ENCODE measurements at regions not wholly inside any gene's neighbourhood (a gene's known extent, or its start where the extent isn't known, plus 50 kb on each side); places are given as distances from the start of the nearest gene placed in this dataset.

DNA sequence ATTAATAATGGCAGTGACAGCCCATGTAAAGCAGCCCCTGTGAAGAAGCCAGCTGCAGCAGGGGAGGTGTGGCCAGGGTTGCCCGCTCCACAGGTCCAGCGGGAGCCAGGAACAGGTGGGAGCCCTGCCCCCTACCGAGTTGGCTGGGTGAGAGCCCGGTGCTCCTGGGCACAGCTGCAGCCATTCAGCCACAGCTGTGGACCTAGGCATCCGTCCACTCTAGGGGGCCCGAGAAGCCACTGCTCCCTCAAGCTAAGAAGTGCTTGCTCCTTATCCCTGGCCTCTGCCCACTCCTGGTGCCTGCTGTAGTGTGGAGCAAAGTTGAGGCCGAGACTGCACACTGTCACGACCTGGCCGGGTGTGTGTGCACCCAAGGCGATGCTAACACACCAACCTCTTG is 1469.0 kb downstream of the PCDH7 start:
- no peaks in the 10 kb centered on the region for H3K9me3 Mint-ChIP-seq (ENCODE audit: unreplicated experiment)
- Histone ChIP-seq H3K4me3 (ENCODE audit: low read depth, low read length) (no peak overlapping the region), H3K9me3 (no peaks in the 10 kb centered on the region), H3K36me3 (ENCODE audit: control insufficient read depth, insufficient read depth, low read length) (no peaks in the 10 kb centered on the region), H3K27me3 (replicated peaks; ENCODE audit: control insufficient read depth, insufficient read depth, low read length) (no peaks in the 10 kb centered on the region), H3K4me1 (no peaks in the 10 kb centered on the region)
- BruUV-seq (replicated peaks): no TSS peak
- H3K4me3 Mint-ChIP-seq (ENCODE audit: unreplicated experiment): no peak overlapping the region
- no peak for DNase-seq
- intact Hi-C loops (cut with micrococcal nuclease; ENCODE audit: unreplicated experiment): no loop called here
- H3K27ac Mint-ChIP-seq (ENCODE audit: unreplicated experiment): no peak overlapping the region
- CTCF ChIA-PET: no interaction called here
- no peaks in the 10 kb centered on the region for H3K27me3 Mint-ChIP-seq (ENCODE audit: insufficient read depth, unreplicated experiment)
- POLR2A ChIA-PET: no interaction called here
- H3K4me1 Mint-ChIP-seq (ENCODE audit: low read depth, unreplicated experiment): no peaks in the 10 kb centered on the region
- TF ChIP-seq, protein P1, sequence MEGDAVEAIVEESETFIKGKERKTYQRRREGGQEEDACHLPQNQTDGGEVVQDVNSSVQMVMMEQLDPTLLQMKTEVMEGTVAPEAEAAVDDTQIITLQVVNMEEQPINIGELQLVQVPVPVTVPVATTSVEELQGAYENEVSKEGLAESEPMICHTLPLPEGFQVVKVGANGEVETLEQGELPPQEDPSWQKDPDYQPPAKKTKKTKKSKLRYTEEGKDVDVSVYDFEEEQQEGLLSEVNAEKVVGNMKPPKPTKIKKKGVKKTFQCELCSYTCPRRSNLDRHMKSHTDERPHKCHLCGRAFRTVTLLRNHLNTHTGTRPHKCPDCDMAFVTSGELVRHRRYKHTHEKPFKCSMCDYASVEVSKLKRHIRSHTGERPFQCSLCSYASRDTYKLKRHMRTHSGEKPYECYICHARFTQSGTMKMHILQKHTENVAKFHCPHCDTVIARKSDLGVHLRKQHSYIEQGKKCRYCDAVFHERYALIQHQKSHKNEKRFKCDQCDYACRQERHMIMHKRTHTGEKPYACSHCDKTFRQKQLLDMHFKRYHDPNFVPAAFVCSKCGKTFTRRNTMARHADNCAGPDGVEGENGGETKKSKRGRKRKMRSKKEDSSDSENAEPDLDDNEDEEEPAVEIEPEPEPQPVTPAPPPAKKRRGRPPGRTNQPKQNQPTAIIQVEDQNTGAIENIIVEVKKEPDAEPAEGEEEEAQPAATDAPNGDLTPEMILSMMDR (IDR thresholded peaks at IDR 0.05; ENCODE audit: insufficient read depth in 1 of 2, low read depth in 1 of 2, low read length in 1 of 2, severe bottlenecking in 1 of 2, unreplicated experiment in 1 of 2): no peak
- H3K36me3 Mint-ChIP-seq (ENCODE audit: insufficient read depth, unreplicated experiment): no peaks in the 10 kb centered on the region

DNA sequence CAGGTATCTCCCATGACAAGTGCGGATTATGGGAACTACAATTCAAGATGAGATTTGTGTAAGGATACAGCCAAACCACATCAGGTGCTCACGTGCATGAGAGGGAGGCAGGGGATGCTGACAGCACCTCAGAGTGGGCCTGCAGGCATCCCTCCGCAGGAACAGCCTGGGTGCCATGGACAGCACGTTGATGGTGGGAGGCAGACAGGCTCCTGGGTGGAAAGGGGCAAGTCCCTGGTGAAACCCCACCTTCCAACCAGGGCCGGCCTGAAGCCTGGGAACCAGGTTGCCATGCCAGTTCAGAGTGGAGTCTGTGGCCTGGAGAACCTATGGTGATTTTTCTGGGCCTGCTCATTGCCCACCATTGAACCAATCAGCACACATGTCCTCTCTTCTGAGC is 1469.6 kb downstream of the PCDH7 start:
- no peak for DNase-seq
- ChIA-PET POLR2A (no interaction called here), CTCF (no interaction called here)
- no peak overlapping the region for H3K4me3 ChIP-seq (ENCODE audit: low read depth, low read length)
- no peaks in the 10 kb centered on the region for H3K36me3 ChIP-seq (ENCODE audit: control insufficient read depth, insufficient read depth, low read length)
- no peaks in the 10 kb centered on the region for H3K4me1 ChIP-seq
- Mint-ChIP-seq H3K36me3 (ENCODE audit: insufficient read depth, unreplicated experiment) (no peaks in the 10 kb centered on the region), H3K27ac (ENCODE audit: unreplicated experiment) (no peak overlapping the region), H3K4me3 (ENCODE audit: unreplicated experiment) (no peak overlapping the region), H3K27me3 (ENCODE audit: insufficient read depth, unreplicated experiment) (no peaks in the 10 kb centered on the region), H3K9me3 (ENCODE audit: unreplicated experiment) (no peaks in the 10 kb centered on the region), H3K4me1 (ENCODE audit: low read depth, unreplicated experiment) (no peaks in the 10 kb centered on the region)
- TF ChIP-seq, protein P1 (IDR thresholded peaks at IDR 0.05; ENCODE audit: insufficient read depth in 1 of 2, low read depth in 1 of 2, low read length in 1 of 2, severe bottlenecking in 1 of 2, unreplicated experiment in 1 of 2): no peak
- H3K27me3 ChIP-seq (replicated peaks; ENCODE audit: control insufficient read depth, insufficient read depth, low read length): no peaks in the 10 kb centered on the region
- BruUV-seq (replicated peaks): no TSS peak
- intact Hi-C loops (cut with micrococcal nuclease; ENCODE audit: unreplicated experiment): no loop called here
- no peaks in the 10 kb centered on the region for H3K9me3 ChIP-seq

- no peaks in the 10 kb centered on the region for H3K9me3 Mint-ChIP-seq (ENCODE audit: unreplicated experiment)
- TF ChIP-seq, protein P1 (IDR thresholded peaks at IDR 0.05; ENCODE audit: insufficient read depth in 1 of 2, low read depth in 1 of 2, low read length in 1 of 2, severe bottlenecking in 1 of 2, unreplicated experiment in 1 of 2): no peak
- ChIA-PET POLR2A (no interaction called here), CTCF (no interaction called here)
- BruUV-seq (replicated peaks): no TSS peak
- no peaks in the 10 kb centered on the region for H3K4me1 ChIP-seq
- no peak for DNase-seq
- intact Hi-C loops (cut with micrococcal nuclease; ENCODE audit: unreplicated experiment): no loop called here
- H3K27me3 ChIP-seq (replicated peaks; ENCODE audit: control insufficient read depth, insufficient read depth, low read length): no peaks in the 10 kb centered on the region
- no peaks in the 10 kb centered on the region for H3K27me3 Mint-ChIP-seq (ENCODE audit: insufficient read depth, unreplicated experiment)
- no peaks in the 10 kb centered on the region for H3K9me3 ChIP-seq
- no peaks in the 10 kb centered on the region for H3K4me1 Mint-ChIP-seq (ENCODE audit: low read depth, unreplicated experiment)
- H3K36me3 ChIP-seq (ENCODE audit: control insufficient read depth, insufficient read depth, low read length): no peaks in the 10 kb centered on the region
- no peaks in the 10 kb centered on the region for H3K36me3 Mint-ChIP-seq (ENCODE audit: insufficient read depth, unreplicated experiment)
- H3K4me3 Mint-ChIP-seq (ENCODE audit: unreplicated experiment): no peak overlapping the region
- no peak overlapping the region for H3K27ac Mint-ChIP-seq (ENCODE audit: unreplicated experiment)
- H3K4me3 ChIP-seq (ENCODE audit: low read depth, low read length): no peak overlapping the region
These were observed 1471.8 kb downstream of the PCDH7 start for GRCh38 chr4:32191961-32192360.

Measured in Caco-2 (cell line).